ENCODE measurements at regions not wholly inside any gene's neighbourhood (a gene's known extent, or its start where the extent isn't known, plus 50 kb on each side); places are given as distances from the start of the nearest gene placed in this dataset.

DNA sequence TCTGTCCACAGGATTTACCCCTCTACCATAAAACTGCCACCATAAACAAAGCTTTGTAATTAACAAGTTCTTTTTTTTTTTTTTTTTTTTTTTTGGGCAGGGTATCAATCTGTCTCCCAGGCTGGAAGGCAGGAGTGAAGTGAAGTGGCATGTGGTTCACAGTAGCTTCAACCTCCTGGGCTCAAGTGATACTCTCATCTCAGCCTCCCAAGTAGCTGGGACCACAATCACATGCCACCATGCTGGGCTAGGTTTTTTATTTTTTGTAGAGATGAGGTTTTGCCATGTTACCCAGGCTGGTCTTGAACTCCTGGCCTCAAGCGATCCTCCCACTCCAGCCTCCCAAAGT, 61.1 kb upstream of the NUDT4 start:
- no peak for TF ChIP-seq EZH2 (IDR thresholded peaks at IDR 0.05; ENCODE audit: low read depth, unreplicated experiment)
- TF ChIP-seq CTCF (conservative IDR thresholded peaks at IDR 0.05; ENCODE audit: low read depth in 2 of 2), result no peak
- TF ChIP-seq, protein P1, sequence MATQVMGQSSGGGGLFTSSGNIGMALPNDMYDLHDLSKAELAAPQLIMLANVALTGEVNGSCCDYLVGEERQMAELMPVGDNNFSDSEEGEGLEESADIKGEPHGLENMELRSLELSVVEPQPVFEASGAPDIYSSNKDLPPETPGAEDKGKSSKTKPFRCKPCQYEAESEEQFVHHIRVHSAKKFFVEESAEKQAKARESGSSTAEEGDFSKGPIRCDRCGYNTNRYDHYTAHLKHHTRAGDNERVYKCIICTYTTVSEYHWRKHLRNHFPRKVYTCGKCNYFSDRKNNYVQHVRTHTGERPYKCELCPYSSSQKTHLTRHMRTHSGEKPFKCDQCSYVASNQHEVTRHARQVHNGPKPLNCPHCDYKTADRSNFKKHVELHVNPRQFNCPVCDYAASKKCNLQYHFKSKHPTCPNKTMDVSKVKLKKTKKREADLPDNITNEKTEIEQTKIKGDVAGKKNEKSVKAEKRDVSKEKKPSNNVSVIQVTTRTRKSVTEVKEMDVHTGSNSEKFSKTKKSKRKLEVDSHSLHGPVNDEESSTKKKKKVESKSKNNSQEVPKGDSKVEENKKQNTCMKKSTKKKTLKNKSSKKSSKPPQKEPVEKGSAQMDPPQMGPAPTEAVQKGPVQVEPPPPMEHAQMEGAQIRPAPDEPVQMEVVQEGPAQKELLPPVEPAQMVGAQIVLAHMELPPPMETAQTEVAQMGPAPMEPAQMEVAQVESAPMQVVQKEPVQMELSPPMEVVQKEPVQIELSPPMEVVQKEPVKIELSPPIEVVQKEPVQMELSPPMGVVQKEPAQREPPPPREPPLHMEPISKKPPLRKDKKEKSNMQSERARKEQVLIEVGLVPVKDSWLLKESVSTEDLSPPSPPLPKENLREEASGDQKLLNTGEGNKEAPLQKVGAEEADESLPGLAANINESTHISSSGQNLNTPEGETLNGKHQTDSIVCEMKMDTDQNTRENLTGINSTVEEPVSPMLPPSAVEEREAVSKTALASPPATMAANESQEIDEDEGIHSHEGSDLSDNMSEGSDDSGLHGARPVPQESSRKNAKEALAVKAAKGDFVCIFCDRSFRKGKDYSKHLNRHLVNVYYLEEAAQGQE (IDR thresholded peaks at IDR 0.05; ENCODE audit: unreplicated experiment), result no peak
- TF ChIP-seq ZNF114 (CRISPR knock-in tag; IDR thresholded peaks at IDR 0.05), result no peak
- no peak for TF ChIP-seq EZH2phosphoT487 (IDR thresholded peaks at IDR 0.05; ENCODE audit: unreplicated experiment)
- TF ChIP-seq, protein P2, sequence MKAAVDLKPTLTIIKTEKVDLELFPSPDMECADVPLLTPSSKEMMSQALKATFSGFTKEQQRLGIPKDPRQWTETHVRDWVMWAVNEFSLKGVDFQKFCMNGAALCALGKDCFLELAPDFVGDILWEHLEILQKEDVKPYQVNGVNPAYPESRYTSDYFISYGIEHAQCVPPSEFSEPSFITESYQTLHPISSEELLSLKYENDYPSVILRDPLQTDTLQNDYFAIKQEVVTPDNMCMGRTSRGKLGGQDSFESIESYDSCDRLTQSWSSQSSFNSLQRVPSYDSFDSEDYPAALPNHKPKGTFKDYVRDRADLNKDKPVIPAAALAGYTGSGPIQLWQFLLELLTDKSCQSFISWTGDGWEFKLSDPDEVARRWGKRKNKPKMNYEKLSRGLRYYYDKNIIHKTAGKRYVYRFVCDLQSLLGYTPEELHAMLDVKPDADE (IDR thresholded peaks at IDR 0.05), result no peak
